GM18505 (cell line): ENCODE measurements at regions not wholly inside any gene's neighbourhood (a gene's known extent, or its start where the extent isn't known, plus 50 kb on each side); places are given as distances from the start of the nearest gene placed in this dataset.

ENCODE experiments used
- ATAC-seq: cut with Tn5 transposase; IDR thresholded peaks from one replicate; pipeline ENCODE4 v1.9.1; 2021; ENCODE audit not compliant: unreplicated experiment
- POLR2A ChIP-seq: IDR thresholded peaks from 4 replicates; pipeline ENCODE4 v1.6.1; 2011; ENCODE audit warnings: borderline replicate concordance; ENCODE audit not compliant: insufficient read depth, insufficient read length; ENCODE audit errors: extremely low read depth

GRCh38 chr5:175365866-175366265, 78.1 kb downstream of the DRD1 start:
- TF ChIP-seq POLR2A: no peak
- no peak for ATAC-seq

GRCh38 chr5:175363300-175363699, 80.7 kb downstream of the DRD1 start:
- TF ChIP-seq POLR2A: no peak
- no peak for ATAC-seq

- no peak for TF ChIP-seq POLR2A
- ATAC-seq: no peak
Measured at GRCh38 chr5:175357995-175358394, 86.0 kb downstream of the DRD1 start.

GRCh38 chr5:175356428-175356827, 87.6 kb downstream of the DRD1 start:
- no peak for TF ChIP-seq POLR2A
- ATAC-seq: no peak

- no peak for TF ChIP-seq POLR2A
- ATAC-seq: no peak
Measured at GRCh38 chr5:175354964-175355363, 89.0 kb downstream of the DRD1 start.

- no peak for ATAC-seq
- no peak for TF ChIP-seq POLR2A
Measured at GRCh38 chr5:175353926-175354325, 90.1 kb downstream of the DRD1 start.

- no peak for ATAC-seq
- no peak for TF ChIP-seq POLR2A
Measured at GRCh38 chr5:175351897-175352590, 91.9 kb downstream of the DRD1 start.

- TF ChIP-seq POLR2A: no peak
Measured at GRCh38 chr5:175351126-175351525, 92.9 kb downstream of the DRD1 start.

GRCh38 chr5:175347931-175348330, 96.1 kb downstream of the DRD1 start:
- ATAC-seq: no peak
- TF ChIP-seq POLR2A: no peak

More at GRCh38 chr5:175351126-175351525, 92.9 kb downstream of the DRD1 start:
- no peak for ATAC-seq

GRCh38 chr5:175347027-175347426, 97.0 kb downstream of the DRD1 start:
- no peak for ATAC-seq
- TF ChIP-seq POLR2A: no peak

- no peak for ATAC-seq
Measured at GRCh38 chr5:175344331-175345195, 99.4 kb downstream of the DRD1 start.

GRCh38 chr5:175343308-175343707, 100.7 kb downstream of the DRD1 start:
- TF ChIP-seq POLR2A: no peak
- no peak for ATAC-seq

More at GRCh38 chr5:175344331-175345195, 99.4 kb downstream of the DRD1 start:
- TF ChIP-seq POLR2A: no peak

GRCh38 chr5:175340180-175340579, 103.8 kb downstream of the DRD1 start:
- no peak for TF ChIP-seq POLR2A
- ATAC-seq: no peak

- ATAC-seq: no peak
- no peak for TF ChIP-seq POLR2A
Measured at GRCh38 chr5:175337680-175338079, 106.3 kb downstream of the DRD1 start.
